WERI-Rb-1 (cell line): ENCODE measurements at regions not wholly inside any gene's neighbourhood (a gene's known extent, or its start where the extent isn't known, plus 50 kb on each side); places are given as distances from the start of the nearest gene placed in this dataset.
A peak's percentile ranks its signal among the peaks of the same experiment; 100 is the strongest.

Experiments used
- DNase-seq: peaks from one replicate; pipeline ENCODE4 v3.0.0-alpha.2; 2020
- H3K27ac ChIP-seq: fragments of 250-450 bp; sonication (Bioruptor Pico); 2 replicates; pipeline ENCODE4 v1.5.1; 2020; ENCODE audit warnings: mild to moderate bottlenecking, moderate library complexity
- H3K27me3 ChIP-seq: fragments of 250-450 bp; sonication (Bioruptor Pico); 2 replicates; pipeline ENCODE4 v1.5.1; 2021; ENCODE audit warnings: mild to moderate bottlenecking, low read depth, moderate library complexity; ENCODE audit not compliant: insufficient read depth, severe bottlenecking
- H3K36me3 ChIP-seq: fragments of 250-450 bp; sonication (Bioruptor Pico); 2 replicates; pipeline ENCODE4 v1.5.1; 2020; ENCODE audit warnings: mild to moderate bottlenecking, moderate library complexity
- H3K4me3 ChIP-seq: 2 replicates; pipeline ENCODE4 v1.5.1; 2011; ENCODE audit warnings: low read depth, mild to moderate bottlenecking, control low read depth, low read length
- H3K9me3 ChIP-seq: fragments of 250-450 bp; sonication (Bioruptor Pico); 2 replicates; pipeline ENCODE4 v1.5.1; 2021; ENCODE audit warnings: mild to moderate bottlenecking, moderate library complexity; ENCODE audit not compliant: severe bottlenecking
- TF ChIP-seq, protein P1 (sequence below): IDR thresholded peaks from 2 replicates; pipeline ENCODE4 v1.5.1; 2011; ENCODE audit warnings: low read depth, mild to moderate bottlenecking, control low read depth, inconsistent platforms, low read length

DNA sequence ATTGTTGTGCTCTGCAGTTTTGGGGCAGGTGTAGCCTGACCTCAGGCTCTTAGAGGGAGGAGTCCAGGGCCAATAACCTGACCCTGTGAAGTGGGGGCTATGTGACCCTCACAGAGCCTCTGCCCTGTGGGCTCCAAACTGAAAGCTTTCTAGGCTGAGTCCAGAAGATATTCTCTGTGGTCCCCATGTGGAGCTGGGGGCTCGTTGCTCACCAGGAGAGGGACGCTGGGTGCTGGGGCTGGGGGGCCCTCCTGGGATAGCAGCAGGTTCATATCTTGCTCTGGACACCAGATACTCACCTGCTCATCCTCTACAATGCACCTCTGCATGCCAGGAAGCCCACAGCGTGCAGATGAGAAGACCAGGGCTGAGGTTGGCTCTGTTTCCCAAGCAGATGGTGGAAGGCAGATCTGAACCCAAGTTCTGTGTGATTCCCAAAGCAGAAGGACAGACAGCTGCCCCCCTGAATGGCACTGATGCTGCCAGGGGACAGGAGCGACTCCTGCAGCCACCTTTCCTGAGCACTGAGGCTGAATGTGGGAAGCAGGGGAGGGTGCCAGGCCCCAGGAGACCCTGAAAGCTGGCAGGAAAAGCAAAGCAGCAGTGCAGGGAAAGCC is 1022.0 kb downstream of the TBC1D22A start:
- Histone ChIP-seq H3K9me3 (peaks cover 9% of the 10 kb centered on the region), H3K36me3 (no peaks in the 10 kb centered on the region), H3K4me3 (no peak overlapping the region), H3K27ac (no peak overlapping the region), H3K27me3 (no peaks in the 10 kb centered on the region)
- TF ChIP-seq, protein P1, sequence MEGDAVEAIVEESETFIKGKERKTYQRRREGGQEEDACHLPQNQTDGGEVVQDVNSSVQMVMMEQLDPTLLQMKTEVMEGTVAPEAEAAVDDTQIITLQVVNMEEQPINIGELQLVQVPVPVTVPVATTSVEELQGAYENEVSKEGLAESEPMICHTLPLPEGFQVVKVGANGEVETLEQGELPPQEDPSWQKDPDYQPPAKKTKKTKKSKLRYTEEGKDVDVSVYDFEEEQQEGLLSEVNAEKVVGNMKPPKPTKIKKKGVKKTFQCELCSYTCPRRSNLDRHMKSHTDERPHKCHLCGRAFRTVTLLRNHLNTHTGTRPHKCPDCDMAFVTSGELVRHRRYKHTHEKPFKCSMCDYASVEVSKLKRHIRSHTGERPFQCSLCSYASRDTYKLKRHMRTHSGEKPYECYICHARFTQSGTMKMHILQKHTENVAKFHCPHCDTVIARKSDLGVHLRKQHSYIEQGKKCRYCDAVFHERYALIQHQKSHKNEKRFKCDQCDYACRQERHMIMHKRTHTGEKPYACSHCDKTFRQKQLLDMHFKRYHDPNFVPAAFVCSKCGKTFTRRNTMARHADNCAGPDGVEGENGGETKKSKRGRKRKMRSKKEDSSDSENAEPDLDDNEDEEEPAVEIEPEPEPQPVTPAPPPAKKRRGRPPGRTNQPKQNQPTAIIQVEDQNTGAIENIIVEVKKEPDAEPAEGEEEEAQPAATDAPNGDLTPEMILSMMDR: no peak
- DNase-seq: no peak

DNA sequence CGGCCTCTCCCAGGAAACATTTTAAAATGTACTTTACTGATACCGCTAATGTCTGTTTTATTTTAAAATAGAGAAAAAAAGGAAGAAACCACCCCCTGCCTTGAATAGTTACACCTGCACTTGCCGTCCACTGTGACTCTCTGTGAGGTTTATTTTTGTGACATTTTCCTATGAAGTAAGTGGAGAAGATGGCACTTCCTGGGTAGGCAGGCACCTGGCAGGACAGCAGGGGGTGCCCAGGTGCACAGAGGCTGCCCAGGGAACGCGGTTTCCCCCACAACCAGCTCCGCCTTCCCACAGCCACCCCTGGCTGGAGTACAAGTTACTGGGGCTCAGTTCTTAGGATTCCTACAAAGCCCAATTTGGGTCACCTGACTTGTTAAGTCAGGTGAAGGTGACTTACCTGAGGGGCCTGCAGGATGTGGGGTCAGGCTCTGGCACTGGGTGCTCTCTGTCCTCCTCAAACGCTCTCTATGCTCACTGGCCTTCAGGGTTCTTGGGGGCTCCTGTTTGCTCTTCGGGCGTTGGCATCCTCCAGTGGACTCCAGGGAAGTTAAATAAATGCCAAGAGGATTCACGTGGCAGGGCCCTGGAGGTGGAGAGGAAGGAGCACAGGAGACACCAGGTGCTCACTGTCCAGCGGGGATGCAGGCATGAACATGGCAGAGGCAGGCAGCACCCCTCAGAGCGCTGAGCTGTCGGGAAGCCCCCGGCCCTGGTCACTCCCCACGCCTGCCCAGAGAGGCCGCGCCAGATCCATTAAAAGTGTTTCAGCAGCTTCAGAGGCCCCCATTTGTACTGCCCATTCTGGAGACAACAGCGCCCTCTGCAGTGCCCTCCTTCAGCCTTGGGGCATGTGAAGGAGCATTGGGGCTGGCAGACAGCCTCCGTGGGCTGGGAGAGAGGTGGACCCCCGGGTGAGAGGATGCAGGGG is 1021.2 kb downstream of the TBC1D22A start:
- Histone ChIP-seq H3K4me3 (no peak overlapping the region), H3K27ac (no peak overlapping the region), H3K36me3 (no peaks in the 10 kb centered on the region), H3K27me3 (no peaks in the 10 kb centered on the region), H3K9me3 (peaks cover 9% of the 10 kb centered on the region)
- no peak for DNase-seq
- TF ChIP-seq, protein P1: peak; percentile 49; the same call in 1 of the 2 replicates

DNA sequence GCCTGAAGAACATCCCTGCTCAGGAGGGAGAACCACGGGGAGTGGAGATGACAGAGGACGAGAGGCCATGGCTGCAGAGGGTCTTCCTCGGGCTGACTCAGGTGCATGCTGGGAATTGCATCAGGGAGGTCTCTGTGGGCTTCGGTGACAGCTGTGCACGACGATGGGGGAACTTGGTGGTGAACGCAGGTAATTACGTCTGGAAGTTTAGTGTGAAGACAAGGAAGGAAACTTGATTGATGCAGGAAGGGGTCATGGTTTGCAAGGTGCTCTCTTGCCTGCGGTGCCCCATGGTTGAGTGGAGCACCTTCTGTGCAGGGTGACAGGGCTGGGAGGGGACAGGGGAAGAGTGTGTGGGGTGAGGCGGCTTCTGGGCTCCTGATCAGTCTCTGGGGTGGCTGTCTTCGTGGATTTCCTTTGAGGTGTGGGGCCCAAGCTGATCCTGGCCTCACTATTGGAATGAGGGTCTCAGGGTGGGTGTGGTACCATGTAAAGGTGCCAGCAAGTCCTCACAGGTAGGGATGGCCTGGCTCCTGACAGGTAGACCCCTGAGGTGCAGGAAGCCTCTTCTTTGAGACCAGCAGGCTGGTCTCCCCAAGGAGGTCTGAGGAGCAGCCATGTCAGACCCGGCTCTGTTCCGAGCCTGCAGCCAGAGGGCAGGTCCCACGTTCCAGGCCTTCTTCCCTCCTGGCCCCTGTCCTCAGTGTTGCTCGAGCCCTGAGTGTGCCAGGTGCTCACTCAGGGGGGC is 1020.1 kb downstream of the TBC1D22A start:
- TF ChIP-seq, protein P1: no peak
- Histone ChIP-seq H3K4me3 (no peak overlapping the region), H3K27ac (no peak overlapping the region), H3K9me3 (peaks cover 9% of the 10 kb centered on the region), H3K27me3 (no peaks in the 10 kb centered on the region), H3K36me3 (no peaks in the 10 kb centered on the region)
- DNase-seq: no peak

DNA sequence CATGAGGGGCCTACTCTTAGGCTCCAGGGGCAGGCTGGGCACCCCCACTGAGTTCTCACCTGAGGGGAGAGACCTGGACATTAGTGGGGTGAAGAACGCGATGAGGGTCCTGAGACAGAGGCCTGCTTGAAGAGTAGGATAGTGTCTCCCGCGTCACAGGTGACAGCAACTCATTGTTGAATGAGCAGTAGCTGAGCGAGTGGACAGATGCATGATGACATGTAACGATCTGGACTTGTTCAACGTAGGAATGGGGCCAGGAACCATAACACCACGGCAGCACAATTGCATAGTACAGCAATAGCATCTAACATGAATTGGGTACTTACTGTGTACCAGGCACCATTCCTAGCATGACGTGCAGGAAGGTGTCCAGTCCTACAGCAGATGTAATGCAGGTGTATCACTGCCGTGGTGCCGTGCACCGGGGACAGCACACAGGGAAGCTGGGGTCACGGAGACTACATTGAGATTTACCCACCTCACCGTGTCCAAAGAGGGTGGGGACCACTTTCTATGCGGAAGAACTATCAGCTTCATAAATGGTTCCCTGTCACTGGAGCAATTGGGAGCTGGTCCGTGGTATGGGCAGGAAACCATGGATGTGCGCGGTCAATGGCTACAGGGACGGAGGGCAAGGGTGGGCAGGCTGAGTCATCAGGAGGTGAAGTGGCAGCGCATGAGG is 1019.1 kb downstream of the TBC1D22A start:
- TF ChIP-seq, protein P1: no peak
- Histone ChIP-seq H3K36me3 (no peaks in the 10 kb centered on the region), H3K9me3 (peaks cover 9% of the 10 kb centered on the region), H3K4me3 (no peak overlapping the region), H3K27me3 (no peaks in the 10 kb centered on the region), H3K27ac (no peak overlapping the region)
- no peak for DNase-seq

DNA sequence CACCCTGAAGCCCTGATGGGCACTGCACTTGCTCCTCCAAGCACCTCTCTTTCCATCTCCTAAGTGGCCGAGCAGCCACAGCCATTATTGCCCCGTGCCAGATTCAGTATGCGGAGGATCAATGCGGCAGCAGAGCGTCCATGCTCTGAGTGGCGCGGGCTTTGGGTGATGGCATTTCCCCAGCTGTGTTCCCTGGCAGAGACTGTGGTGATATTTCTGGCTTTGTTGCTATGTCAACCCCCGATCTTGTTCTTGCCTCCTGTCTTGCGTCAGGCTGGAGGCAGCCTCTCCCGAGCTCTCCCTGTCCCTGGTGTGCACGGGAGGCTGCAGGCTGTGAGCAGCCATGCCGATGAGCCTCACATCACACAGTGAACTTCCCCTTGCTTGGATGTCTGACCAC is 1018.6 kb downstream of the TBC1D22A start:
- Histone ChIP-seq H3K27me3 (no peaks in the 10 kb centered on the region), H3K4me3 (no peak overlapping the region), H3K27ac (no peak overlapping the region), H3K9me3 (peaks cover 9% of the 10 kb centered on the region), H3K36me3 (no peaks in the 10 kb centered on the region)
- TF ChIP-seq, protein P1: no peak
- no peak for DNase-seq
